Keratinocyte (primary cell): ENCODE measurements at regions not wholly inside any gene's neighbourhood (a gene's known extent, or its start where the extent isn't known, plus 50 kb on each side); places are given as distances from the start of the nearest gene placed in this dataset.

Source experiments
- DNase-seq: peaks from one replicate; pipeline ENCODE4 v3.0.0-alpha.2; 2011; ENCODE audit warnings: low read depth, missing footprints, low spot score
- FAIRE-seq: peaks from 2 replicates; lab custom pipeline; 2011; peaks lifted over from hg19 to GRCh38; lab: Jason Lieb, UNC
- H2AFZ ChIP-seq: 2 replicates; pipeline ENCODE4 v1.6.0; 2012; ENCODE audit warnings: low read length, control low read depth, inconsistent platforms; ENCODE audit not compliant: control insufficient read depth
- H3K27ac ChIP-seq: 2 replicates; pipeline ENCODE4 v1.5.1; 2011; ENCODE audit warnings: low read length; ENCODE audit not compliant: control insufficient read depth, insufficient read depth
- H3K27me3 ChIP-seq: 3 replicates; pipeline ENCODE4 v1.6.0; 2011; ENCODE audit warnings: low read length; ENCODE audit not compliant: control insufficient read depth, insufficient read depth; ENCODE audit errors: extremely low read depth
- H3K36me3 ChIP-seq, 2 experiments: 2 replicates in 1 of 2; 3 replicates in 1 of 2; pipeline ENCODE4 v1.5.1; 2011; ENCODE audit warnings: low read length in 2 of 2, mild to moderate bottlenecking in 1 of 2; ENCODE audit not compliant: control insufficient read depth in 2 of 2, insufficient read depth in 2 of 2; ENCODE audit errors: extremely low read depth in 1 of 2
- H3K4me1 ChIP-seq: 3 replicates; pipeline ENCODE4 v1.5.1; 2011; ENCODE audit warnings: low read length; ENCODE audit not compliant: control insufficient read depth, insufficient read depth; ENCODE audit errors: extremely low read depth
- H3K4me2 ChIP-seq: 3 replicates; pipeline ENCODE4 v1.6.0; 2011; ENCODE audit warnings: low read depth, low read length; ENCODE audit not compliant: control insufficient read depth, insufficient read depth; ENCODE audit errors: extremely low read depth
- H3K4me3 ChIP-seq, 3 experiments: fragments of 200-600 bp in 1 of 3; sonication (generic) in 1 of 3; 2 replicates in 2 of 3; 3 replicates in 1 of 3; pipeline ENCODE4 v1.5.1; 2011 to 2016; ENCODE audit warnings: low read length in 3 of 3, mild to moderate bottlenecking in 3 of 3, control low read depth in 2 of 3, inconsistent platforms in 1 of 3, low read depth in 1 of 3, mixed read lengths in 1 of 3, mixed run types in 1 of 3, moderate library complexity in 1 of 3; ENCODE audit not compliant: control insufficient read depth in 2 of 3, insufficient read depth in 2 of 3; ENCODE audit errors: extremely low read depth in 1 of 3
- H3K79me2 ChIP-seq: 2 replicates; pipeline ENCODE4 v1.6.0; 2012; ENCODE audit warnings: low read length; ENCODE audit not compliant: control insufficient read depth, insufficient read depth
- H3K9ac ChIP-seq: 3 replicates; pipeline ENCODE4 v1.6.0; 2011; ENCODE audit warnings: low read length; ENCODE audit not compliant: control insufficient read depth, insufficient read depth; ENCODE audit errors: extremely low read depth
- H3K9me1 ChIP-seq: 3 replicates; pipeline ENCODE4 v1.6.0; 2011; ENCODE audit warnings: low read length; ENCODE audit not compliant: control insufficient read depth, insufficient read depth; ENCODE audit errors: extremely low read depth
- H3K9me3 ChIP-seq: 2 replicates; pipeline ENCODE4 v1.5.1; 2012; ENCODE audit warnings: low read depth, low read length; ENCODE audit not compliant: control insufficient read depth
- H4K20me1 ChIP-seq: 3 replicates; pipeline ENCODE4 v1.6.0; 2011; ENCODE audit warnings: low read length; ENCODE audit not compliant: control insufficient read depth, insufficient read depth; ENCODE audit errors: extremely low read depth
- EZH2 ChIP-seq: IDR thresholded peaks from one replicate; pipeline ENCODE4 v1.6.1; 2012; ENCODE audit warnings: inconsistent platforms, mild to moderate bottlenecking, low read length, moderate library complexity
- dilution Hi-C: fragments of 300-500 bp; cut with MboI; formaldehyde crosslinking; loops from one replicate; pipeline ENCODE4 v1.7.0; 2020; ENCODE audit warnings: low sequenced_read_pairs; ENCODE audit not compliant: extremely low pct_ligation_motif_present
- TF ChIP-seq, protein P1 (sequence below), 3 experiments: IDR thresholded peaks in 1 of 3; conservative IDR thresholded peaks in 1 of 3; optimal IDR thresholded peaks in 1 of 3; 2 replicates in 2 of 3; 3 replicates in 1 of 3; pipeline versions ENCODE3 to v1.5.1; 2011; ENCODE audit warnings: low read length in 3 of 3, mild to moderate bottlenecking in 3 of 3, moderate library complexity in 2 of 3, control low read depth in 1 of 3, inconsistent platforms in 1 of 3; ENCODE audit not compliant: insufficient read depth in 2 of 3; ENCODE audit errors: extremely low read depth in 1 of 3

DNA sequence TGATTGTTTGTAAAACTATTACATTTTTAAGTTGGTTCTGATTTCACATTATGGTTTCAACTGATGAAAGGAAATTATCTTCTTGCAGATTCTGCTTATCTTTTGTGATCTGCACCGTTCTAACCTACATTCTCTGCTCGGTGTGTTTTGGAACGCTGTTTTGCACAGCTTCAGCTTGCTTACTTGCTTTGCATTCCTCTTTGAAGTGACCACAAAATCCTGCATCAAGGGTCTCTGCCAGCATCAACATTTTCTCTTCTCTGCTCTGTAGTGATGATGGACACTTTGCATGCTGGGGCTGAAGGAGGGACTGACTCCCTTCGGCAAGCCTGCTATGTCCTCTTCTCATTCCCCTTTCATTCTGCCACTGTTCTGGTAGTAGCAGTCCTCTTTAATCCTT lies 485.2 kb downstream of the FBXO15 start:
- no peak overlapping the region for H2AFZ ChIP-seq
- no peak overlapping the region for H3K4me2 ChIP-seq
- H3K27me3 ChIP-seq, result no peaks in the 10 kb centered on the region
- TF ChIP-seq, protein P1, sequence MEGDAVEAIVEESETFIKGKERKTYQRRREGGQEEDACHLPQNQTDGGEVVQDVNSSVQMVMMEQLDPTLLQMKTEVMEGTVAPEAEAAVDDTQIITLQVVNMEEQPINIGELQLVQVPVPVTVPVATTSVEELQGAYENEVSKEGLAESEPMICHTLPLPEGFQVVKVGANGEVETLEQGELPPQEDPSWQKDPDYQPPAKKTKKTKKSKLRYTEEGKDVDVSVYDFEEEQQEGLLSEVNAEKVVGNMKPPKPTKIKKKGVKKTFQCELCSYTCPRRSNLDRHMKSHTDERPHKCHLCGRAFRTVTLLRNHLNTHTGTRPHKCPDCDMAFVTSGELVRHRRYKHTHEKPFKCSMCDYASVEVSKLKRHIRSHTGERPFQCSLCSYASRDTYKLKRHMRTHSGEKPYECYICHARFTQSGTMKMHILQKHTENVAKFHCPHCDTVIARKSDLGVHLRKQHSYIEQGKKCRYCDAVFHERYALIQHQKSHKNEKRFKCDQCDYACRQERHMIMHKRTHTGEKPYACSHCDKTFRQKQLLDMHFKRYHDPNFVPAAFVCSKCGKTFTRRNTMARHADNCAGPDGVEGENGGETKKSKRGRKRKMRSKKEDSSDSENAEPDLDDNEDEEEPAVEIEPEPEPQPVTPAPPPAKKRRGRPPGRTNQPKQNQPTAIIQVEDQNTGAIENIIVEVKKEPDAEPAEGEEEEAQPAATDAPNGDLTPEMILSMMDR (optimal IDR thresholded peaks at IDR 0.05 in 1 of 3, IDR thresholded peaks at IDR 0.05 in 1 of 3, conservative IDR thresholded peaks at IDR 0.05 in 1 of 3; ENCODE audit: extremely low read depth in 1 of 3, insufficient read depth in 2 of 3, low read length in 3 of 3), result no peak
- no peak for TF ChIP-seq EZH2
- no peak for FAIRE-seq
- no peak for DNase-seq
- H3K4me3 ChIP-seq, result no peak overlapping the region
- H3K4me1 ChIP-seq, result no peaks in the 10 kb centered on the region
- no peak overlapping the region for H3K9ac ChIP-seq
- no peaks in the 10 kb centered on the region for H4K20me1 ChIP-seq
- no peaks in the 10 kb centered on the region for H3K9me3 ChIP-seq
- H3K36me3 ChIP-seq, result no peaks in the 10 kb centered on the region
- H3K79me2 ChIP-seq, result no peaks in the 10 kb centered on the region
- dilution Hi-C loops, result no loop called here
- no peaks in the 10 kb centered on the region for H3K9me1 ChIP-seq
- no peak overlapping the region for H3K27ac ChIP-seq

DNA sequence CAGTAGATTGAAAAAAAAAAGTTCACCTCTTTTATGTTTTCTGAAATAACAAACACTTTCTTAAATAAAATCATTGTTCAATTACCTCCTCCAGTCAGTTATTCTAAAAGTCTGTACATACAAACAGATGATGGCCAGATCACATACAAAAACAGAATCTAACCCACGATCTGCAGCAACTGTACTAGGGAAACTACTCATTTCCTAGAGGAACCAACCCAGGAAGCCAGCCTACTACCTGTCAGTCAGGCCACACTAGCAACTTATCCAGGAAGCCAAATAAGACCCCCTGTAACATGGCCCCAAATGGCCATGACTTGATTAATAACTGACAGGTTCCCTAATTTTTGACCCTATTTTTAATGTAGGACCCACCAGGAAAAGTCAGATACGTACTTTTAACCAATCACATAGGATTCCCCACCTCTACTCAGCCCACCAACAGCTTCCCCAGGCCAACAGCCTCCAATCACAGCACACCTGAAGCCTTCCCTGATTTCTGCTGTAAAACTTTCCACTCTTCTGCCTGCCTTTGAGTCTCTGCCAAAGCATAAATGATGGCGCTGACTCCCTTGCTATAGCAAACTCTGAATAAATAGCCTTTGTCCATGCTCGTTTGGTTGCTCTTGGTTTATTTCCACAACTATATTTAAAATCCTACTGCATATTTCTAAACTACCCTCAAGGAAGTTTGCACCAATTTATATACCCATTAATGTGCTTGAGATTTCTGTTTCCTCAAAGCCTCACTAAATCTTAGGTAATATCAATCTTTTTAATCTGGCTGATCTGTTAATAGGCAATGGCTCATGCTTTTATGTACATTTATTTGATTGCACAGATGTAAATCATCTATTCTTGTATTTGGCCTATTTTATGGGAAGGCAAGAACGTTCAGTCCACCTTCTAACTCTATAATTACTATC lies 486.4 kb downstream of the FBXO15 start:
- dilution Hi-C loops, result no loop called here
- no peaks in the 10 kb centered on the region for H3K9me1 ChIP-seq
- no peak for FAIRE-seq
- H3K9me3 ChIP-seq, result no peaks in the 10 kb centered on the region
- H3K27ac ChIP-seq, result no peak overlapping the region
- H3K27me3 ChIP-seq, result no peaks in the 10 kb centered on the region
- H3K4me1 ChIP-seq, result no peaks in the 10 kb centered on the region
- H3K9ac ChIP-seq, result no peak overlapping the region
- no peaks in the 10 kb centered on the region for H3K36me3 ChIP-seq
- H3K4me2 ChIP-seq, result no peak overlapping the region
- H2AFZ ChIP-seq, result no peak overlapping the region
- H3K79me2 ChIP-seq, result no peaks in the 10 kb centered on the region
- no peak for DNase-seq
- TF ChIP-seq EZH2, result no peak
- TF ChIP-seq, protein P1 (optimal IDR thresholded peaks at IDR 0.05 in 1 of 3, IDR thresholded peaks at IDR 0.05 in 1 of 3, conservative IDR thresholded peaks at IDR 0.05 in 1 of 3; ENCODE audit: extremely low read depth in 1 of 3, insufficient read depth in 2 of 3, low read length in 3 of 3), result no peak
- H4K20me1 ChIP-seq, result no peaks in the 10 kb centered on the region
- H3K4me3 ChIP-seq, result no peak overlapping the region
